Right renal pelvis (tissue), 4 donors: ENCODE measurements at regions not wholly inside any gene's neighbourhood (a gene's known extent, or its start where the extent isn't known, plus 50 kb on each side); places are given as distances from the start of the nearest gene placed in this dataset.
"Not testable (repeated sequence)": the region's sequence is repeated elsewhere in the genome, so short reads cannot be mapped to it uniquely, and the experiment has no call there.

Experiments used
- DNase-seq, 4 donors: peaks; one replicate each; pipeline ENCODE4 v3.0.0-alpha.2; 2013; ENCODE audit warnings: low read depth in 4 of 4, low spot score in 3 of 4, missing footprints in 1 of 4

DNA sequence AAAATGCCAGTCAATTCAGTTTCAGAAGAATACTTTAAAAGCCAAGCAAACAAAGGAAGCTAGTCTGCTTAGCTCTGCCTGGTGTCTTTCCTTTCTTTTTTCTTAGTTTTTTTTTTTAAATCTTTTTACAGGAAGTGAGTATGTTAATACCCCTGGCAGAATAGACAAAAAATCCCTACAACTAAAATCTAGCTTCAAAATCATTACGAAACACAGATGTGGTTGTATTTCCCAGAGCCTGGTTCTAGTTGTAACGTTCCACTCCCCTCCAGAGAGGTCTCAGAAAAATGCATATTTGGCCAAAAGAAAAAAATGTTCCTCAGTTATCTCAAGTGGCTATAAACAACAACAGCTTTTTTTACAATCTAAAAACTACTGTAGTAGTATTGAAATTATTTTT, 202.1 kb upstream of the RND3 start:
- DNase-seq, result no peak

DNA sequence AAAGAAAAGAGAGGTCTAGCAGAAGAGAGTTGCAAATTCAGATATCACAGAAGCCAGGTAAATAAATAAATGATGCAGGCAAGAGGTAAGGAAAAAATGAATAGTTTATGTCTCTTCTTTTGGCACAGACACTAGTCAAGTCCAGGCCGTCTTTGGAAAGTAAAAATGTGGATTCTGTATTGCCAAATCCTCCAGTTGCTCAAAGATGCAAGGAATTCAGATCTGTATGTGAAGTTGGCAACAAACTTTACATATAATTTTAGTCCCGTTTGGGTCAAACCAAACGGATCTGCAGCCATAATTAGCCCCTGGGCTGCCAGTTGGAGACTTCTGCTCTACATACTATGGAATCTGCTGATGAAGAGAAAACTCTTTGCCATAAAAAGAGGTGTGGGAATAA, 200.5 kb upstream of the RND3 start:
- no peak for DNase-seq

DNA sequence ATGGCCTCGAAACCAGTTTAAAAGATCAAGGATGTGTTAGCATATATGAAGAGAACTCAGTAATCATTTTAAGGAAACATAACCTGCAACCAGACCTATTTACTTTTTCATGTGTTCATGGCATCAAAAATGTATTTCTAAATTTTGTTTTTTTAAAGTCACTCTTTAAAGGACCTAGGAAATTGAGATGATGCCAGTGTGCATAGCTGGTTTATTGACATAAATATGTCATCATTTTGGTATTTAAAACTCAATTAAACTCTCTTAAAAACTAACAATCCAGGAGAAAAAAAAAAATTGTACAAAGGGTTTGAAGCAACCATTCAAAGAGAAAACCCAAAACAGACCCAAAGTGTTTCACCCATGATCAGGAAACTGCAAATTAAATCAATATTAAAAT, 198.9 kb upstream of the RND3 start:
- no peak for DNase-seq

DNA sequence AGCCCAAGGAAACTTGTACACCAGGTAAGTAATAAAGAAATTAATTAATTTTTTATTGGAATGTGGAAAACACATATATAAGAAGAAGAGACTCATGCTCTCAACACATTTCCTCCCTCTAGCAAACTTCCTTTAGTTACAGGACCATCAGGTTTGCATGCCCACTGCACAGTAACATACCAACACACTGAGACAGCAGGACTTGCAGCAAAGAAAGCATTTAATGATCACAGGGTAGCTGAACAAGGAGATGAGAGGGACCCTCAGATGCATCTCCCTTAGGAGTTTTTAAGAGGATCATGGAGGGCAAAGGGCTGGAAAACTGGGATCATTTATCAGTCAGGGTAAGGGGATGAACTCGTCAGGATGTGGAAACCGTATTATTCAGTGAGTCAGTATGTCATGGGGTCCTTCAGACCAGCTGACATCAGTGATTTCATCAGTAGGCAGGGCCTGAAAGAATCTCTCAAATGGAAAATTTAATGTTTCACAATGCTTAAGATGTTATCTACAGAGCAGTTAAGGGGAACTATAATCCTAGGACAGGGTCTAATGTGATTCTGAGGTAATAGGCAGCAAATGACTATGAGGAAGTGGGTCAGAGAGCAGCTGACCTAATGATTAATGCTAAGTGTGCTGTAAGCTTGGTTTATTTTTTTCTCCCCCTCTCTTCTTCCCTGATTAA, 193.8 kb upstream of the RND3 start:
- DNase-seq, result no peak

DNA sequence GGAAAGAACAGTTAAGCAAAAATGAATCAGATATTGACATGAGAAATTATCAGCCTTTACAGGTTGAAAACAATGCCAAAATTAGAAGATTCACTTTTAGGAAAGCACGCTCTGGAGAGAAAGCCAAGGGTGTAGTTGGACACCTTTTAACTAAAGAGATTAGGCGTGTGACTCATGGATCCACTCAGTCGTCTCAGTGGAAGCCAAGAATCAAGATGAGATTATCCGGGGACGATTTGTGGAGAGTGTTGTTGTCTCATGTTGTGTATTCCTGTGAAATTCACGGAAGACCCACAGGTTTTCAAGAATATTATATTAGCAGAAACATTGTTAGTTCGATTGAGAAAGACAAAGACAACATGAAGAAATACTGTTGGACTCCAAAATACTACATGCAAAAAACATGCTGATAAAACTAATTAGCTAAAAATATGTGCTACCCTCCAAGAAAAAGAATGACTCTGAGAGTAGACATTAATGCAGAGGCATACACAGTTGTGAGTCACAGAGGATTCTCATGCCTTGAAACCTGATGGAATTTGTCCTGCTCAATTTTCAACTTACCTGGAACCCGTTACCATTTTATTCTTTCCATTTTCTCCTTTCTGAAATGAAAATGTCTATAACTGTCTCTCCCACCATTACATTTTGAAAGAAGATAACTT, 192.1 kb upstream of the RND3 start:
- DNase-seq, result no peak

DNA sequence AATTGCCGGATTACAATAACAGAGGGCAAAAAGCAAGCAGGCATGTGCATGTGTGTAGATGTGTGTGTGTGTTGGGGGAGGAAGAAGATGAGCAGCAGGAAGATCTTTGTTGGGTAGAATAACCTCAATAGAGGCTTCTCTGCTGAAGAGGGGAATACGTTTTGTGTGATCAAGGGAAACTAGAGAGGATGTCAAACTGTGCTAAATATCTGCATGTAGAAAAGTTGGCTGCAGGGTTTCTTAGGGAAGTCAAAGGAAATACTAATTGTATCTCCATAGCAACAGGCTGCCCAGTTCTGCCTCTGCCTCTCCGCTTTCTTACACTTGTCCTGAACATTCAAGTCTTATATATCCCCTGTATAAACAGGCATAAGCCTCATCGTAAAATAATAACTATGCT, 190.1 kb upstream of the RND3 start:
- DNase-seq, result no peak

DNA sequence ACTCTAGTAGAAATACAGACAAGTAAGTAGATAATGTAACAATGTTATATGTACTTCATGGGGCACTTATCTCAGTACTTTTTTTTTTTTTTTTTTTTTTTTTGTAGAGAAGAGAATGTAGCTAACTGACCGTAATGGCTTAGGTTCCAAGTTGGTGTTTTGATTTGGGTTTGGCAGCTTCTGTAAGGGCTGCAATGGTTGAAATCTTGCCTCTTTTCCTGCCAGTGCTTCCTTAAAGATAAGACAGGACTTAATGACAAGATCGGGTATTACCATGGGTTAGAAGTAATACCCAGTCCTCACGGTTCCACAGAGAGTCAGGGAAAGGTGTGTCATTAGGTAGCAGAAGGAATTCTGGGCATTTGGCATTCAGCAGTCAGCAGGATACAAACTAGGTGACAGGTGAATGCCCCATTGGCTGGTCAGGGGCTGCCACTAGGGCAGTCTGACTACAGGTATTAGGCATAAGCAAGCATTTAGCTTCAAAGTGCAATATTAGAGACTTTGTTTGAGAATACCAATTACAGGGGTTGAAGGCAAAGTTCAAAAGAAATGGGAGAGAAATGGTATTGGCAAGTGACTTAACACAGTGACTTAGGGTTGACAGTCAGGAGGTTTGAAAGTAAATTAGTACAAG, 189.4 kb upstream of the RND3 start:
- DNase-seq, result no peak

DNA sequence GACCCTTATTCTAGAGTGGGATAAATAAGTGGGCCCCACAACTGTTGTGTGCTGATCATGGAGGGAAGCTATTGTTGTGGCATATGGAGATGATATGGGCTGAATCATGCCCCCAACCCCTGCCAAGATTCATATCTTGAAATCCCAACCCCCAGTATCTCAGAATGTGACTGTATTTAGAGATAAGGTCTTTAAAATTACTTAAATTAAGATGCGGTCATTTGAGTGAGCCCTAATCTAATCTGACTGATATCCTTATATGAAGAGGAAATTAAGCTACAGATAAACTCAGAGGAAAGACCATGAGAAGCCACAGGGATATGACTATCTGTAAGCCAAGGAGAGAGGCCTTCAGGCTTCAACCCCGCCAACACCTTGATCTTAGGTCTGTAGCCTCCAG, 188.3 kb upstream of the RND3 start:
- no peak for DNase-seq

DNA sequence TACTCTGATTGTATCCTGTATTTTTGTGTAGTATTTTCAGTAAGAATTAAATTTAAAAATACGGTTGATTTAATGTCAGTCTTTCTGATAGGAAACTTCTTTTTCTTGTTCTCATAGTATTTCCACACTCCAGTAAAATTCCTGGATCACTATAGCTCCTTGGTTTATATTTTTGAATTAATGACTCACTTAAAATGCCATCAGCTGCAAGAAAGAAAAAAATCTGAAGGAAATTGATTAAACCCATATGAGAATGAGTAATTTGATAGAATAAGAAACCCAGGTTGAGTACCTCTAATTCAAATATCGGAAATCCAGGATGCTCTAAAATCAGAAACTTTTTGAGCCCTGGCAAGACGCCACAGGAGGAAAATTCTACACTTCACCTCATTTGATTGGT, 186.8 kb upstream of the RND3 start:
- DNase-seq, result no peak

DNA sequence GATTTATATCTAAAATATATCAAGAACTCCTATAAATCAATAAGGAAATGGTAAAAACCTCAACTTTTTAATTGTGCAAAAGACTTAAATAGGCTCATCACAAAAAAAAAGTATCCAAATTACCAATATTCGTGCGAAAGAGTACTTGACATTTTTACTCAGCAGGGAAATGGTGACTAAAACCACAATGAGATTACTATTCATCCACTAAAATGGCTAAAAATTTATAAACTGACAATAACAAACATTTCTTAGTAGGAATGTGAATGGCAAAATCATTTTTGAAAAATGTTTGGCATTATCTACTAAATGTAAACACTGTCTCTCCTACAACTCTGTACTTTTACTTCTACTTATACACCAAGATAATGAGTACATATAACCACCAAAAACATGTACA, 184.8 kb upstream of the RND3 start:
- DNase-seq, result no peak

DNA sequence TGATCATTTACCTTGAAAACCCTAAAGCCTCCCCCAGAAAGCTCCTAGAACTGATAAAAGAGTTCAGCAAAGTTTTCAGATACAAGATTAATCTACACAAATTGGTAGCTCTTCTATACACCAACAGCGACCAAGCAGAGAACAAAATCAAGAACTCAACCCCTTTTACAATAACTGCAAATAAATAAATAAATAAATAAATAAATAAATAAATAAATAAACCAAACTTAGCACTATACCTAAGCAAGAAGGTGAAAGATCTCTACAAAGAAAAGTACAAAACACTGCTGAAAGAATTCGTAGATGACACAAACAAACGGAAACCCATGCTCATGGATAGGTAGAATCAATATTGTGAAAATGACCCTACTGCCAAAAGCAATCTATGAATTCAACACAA, 182.0 kb upstream of the RND3 start:
- DNase-seq, result no peak

DNA sequence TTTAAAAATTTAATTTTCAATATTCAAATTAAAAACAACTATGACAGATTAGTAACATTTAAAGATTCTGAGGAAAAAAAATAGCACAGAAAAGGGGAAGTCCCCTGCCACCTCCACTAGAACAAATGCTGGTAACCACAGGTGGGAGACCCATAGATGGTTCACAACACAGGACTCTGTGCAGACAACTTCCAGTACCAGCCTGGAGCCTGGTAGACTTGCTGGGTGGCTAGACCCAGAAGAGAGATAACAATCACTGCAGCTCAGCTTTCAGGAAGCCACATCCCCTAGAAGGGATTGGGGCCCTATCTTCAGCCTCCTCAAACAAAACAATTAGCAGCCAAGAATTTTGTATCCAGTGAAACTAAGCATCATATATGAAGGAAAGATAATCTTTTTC, 179.6 kb upstream of the RND3 start:
- not testable (repeated sequence) for DNase-seq

DNA sequence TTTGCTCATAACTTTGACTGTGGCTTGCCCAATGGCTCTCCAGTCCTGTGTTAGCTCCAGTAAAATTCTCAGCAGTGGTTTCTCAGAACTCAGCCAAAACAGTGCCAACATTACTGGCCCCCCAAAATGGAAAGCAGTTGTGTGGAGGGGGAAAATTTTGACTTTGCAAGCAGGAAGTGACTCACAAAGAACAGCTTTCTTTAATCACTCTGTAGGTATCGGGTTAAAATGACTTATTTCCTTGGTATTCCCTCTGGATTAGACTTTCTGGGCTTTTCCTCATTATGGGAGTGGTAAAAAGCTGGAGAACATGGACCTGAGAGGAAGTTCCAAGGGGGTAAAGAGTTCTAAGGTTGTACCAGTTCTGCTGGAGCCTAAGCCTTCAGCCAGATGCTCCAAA, 175.7 kb upstream of the RND3 start:
- DNase-seq, result no peak

DNA sequence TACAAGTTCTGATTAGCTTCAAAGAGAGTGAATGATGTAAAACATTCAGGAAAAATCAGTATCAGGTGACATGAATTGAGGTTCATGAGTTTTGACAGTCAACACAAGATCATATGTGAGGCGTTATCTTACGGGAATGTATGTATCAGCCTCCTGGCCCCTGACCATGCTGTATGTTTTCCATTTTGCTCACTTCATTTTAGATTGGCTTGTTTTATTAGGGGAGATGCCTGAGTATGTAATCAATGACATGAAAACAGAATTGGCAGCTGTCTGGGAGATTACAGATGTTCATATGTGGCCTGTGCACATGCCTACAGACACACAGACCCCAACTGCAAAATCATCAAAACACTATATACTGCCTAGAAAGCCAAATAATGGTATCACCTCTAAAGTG, 168.5 kb upstream of the RND3 start:
- DNase-seq, result no peak

DNA sequence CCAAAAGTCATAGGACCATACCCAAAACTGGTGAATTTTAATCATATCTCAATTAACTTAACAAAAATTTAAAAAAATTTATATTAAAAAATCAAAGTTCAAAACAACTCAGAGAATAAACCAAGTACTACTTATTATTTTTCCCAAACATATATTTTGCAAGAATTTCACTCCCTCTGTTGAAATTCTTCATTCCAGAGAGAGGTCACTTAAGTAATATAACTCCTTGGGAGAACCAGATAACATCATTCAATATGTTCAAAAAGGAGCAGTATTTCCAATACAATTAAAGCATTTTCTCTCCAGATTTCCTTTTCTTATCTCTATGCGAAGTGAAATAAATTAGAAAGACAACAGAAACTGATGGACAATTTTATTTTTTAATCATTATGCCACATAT, 165.9 kb upstream of the RND3 start:
- DNase-seq, result no peak

DNA sequence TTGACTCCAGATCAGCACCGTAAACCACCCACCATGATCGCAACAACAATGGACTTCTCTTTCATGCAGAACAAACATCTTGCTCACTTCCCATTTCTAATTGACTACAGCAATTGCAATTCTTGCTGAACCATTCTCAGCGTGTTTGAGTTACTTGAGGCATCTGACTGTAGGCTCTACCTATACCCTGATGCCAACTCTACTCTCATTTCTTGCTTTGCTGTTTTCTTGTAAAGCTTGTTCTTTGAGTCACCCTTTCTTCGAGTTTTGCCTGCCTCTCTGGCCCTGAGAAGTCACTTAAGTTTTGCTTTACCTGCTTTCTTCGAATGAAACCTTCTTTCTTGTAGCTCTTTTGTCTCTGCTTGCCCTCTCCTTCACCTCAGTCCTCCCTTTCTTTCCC, 160.5 kb upstream of the RND3 start:
- DNase-seq, result no peak

DNA sequence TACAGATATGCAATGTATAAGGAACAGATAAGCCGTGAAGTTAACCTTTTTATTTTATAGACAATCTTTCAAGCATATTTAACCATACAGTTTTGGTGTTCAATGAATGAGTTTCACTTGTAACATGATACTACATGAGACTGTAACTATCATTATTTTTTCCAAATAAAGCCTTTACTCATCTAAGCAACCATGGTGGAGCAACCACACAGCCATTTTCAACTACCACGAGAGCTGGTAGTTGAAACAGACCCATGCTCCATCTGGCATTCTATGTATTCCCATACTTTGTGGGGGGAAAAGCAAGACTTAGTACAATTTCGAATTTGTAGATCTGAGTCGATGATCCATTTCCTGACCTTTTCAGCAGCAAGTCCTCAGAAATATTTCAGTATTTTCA, 159.3 kb upstream of the RND3 start:
- DNase-seq, result no peak

DNA sequence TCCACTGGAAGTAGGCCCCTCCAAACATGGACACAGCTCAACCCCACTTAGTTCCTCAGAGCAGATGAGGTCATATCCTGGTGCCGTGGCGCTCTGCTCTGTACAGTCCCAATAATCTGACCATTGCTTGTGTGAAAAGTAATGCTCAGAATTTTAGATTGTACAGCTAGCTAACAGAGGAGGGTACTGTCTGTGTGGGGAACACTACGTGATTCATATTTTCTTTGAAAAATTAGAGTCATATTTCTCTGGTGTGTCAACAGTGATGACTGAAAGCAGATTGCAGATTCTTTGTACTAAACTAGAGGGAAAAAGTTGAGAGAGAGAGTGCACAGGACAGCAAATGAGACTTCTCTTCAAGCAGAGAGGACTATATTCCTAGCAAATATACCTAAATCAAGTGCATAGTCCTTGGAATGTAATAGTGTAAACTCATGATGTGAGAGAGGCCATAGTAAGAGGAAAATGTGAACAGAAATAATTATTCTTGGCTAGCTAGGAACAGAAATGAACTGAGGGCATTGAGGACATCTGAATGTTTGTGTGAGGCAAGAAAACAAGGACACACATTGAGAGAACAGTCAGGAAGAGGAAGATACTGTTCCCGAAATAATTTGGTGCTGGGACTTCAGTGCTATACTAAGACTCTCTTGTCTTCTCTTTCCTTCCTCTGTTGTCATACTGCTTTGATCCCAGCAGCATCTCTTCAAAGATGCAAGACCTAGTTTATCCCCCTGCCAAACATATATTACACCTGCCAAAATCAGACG, 157.0 kb upstream of the RND3 start:
- DNase-seq, result no peak

DNA sequence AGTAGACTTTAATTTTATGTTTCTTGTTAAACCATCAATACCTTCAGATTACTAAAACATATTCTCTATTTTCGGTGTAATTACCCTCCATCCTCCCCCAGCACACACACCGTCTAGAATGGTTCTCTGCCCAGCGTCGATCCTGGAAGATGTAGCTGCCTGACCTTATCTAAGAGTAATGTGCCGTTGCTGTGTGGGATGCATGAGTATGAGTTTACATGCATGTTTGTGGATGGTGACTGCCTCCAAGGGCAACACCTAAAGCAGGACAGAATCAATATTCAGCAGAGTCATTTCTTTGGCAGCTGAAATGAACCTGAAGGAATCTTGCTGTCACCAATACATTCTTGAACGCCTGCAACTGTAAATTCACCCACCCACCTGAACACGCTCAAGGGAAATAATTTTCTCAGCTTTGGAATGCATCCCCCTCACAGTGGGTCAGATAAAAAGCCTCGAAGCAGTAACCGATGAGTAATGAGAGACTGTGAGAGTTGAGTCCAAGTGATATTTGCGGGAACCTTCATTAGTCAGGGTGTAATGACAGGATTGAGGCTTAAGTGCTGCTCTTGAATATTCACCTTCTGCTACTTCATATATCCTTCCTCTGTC, 155.8 kb upstream of the RND3 start:
- no peak for DNase-seq

DNA sequence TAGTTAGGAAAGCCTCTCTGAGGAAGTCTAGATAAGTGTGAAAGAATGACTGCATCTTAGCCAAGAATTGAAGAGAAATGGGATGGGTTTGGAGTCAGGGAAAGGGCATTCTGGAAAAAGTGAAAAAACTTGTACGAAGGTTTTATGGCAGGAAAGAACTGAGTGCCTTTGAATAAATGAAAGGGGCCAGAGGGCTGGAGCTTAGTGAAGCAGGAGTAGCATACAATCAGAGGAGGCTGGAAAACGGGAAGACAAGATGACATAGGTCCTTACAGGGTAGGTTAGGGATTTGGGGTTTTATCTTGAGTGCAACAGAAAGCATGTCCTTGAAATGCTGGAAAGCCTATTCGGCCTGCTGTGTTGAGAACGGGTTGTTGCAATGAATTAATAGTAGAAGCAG, 152.6 kb upstream of the RND3 start:
- DNase-seq, result no peak

DNA sequence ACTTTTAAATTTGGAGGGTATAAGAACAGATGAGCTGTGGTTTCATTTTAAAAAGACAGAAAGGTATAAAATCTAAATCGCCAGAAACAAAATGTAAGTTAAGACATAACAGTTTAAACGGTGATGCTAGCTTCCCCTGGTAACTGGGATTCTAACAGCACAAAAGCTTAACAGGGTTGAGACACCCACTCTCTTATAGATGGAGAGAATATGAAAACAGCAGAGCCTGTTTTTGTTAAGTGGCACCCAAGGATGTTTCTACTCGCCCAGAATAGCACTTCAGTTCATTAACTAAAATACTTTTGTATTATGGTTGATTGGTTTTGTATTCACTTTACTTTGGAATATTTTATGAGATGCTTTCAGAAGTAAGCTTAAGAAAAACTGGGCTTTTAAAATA, 151.9 kb upstream of the RND3 start:
- DNase-seq, result no peak
